ENCODE measurements at regions not wholly inside any gene's neighbourhood (a gene's known extent, or its start where the extent isn't known, plus 50 kb on each side); places are given as distances from the start of the nearest gene placed in this dataset.

GRCh38 chr15:35624881-35625280, 78.9 kb upstream of the DPH6 start:
- Histone ChIP-seq H3K9me3 (ENCODE audit: control insufficient read depth in 2 of 2, low read length in 2 of 2) (no peaks in the 10 kb centered on the region), H3K27ac (ENCODE audit: low read depth in 2 of 2, low read length in 2 of 2) (no peak overlapping the region), H3K9ac (ENCODE audit: low read depth in 1 of 2, low read length in 2 of 2) (no peak overlapping the region), H3K27me3 (ENCODE audit: control insufficient read depth in 2 of 2, insufficient read depth in 2 of 2, low read length in 2 of 2) (no peaks in the 10 kb centered on the region), H3K4me3 (ENCODE audit: low read length in 2 of 2) (no peak overlapping the region), H3K4me1 (ENCODE audit: control insufficient read depth in 2 of 2, insufficient read depth in 2 of 2, low read length in 2 of 2) (peaks cover 0 to 4% of the 10 kb centered on the region in 2 donors), H3K36me3 (ENCODE audit: control insufficient read depth in 2 of 2, insufficient read depth in 2 of 2, low read length in 2 of 2) (no peaks in the 10 kb centered on the region)

- H3K27ac ChIP-seq (ENCODE audit: low read depth in 2 of 2, low read length in 2 of 2) = no peak overlapping the region
- peaks cover 0 to 4% of the 10 kb centered on the region in 2 donors for H3K4me1 ChIP-seq (ENCODE audit: control insufficient read depth in 2 of 2, insufficient read depth in 2 of 2, low read length in 2 of 2)
- no peaks in the 10 kb centered on the region for H3K27me3 ChIP-seq (ENCODE audit: control insufficient read depth in 2 of 2, insufficient read depth in 2 of 2, low read length in 2 of 2)
- H3K4me3 ChIP-seq (ENCODE audit: low read length in 2 of 2) = no peak overlapping the region
- H3K9me3 ChIP-seq (ENCODE audit: control insufficient read depth in 2 of 2, low read length in 2 of 2) = no peaks in the 10 kb centered on the region
- no peak overlapping the region for H3K9ac ChIP-seq (ENCODE audit: low read depth in 1 of 2, low read length in 2 of 2)
- H3K36me3 ChIP-seq (ENCODE audit: control insufficient read depth in 2 of 2, insufficient read depth in 2 of 2, low read length in 2 of 2) = no peaks in the 10 kb centered on the region
These were observed 80.8 kb upstream of the DPH6 start for GRCh38 chr15:35626571-35627318.

GRCh38 chr15:35627696-35628095, 81.7 kb upstream of the DPH6 start:
- Histone ChIP-seq H3K27me3 (ENCODE audit: control insufficient read depth in 2 of 2, insufficient read depth in 2 of 2, low read length in 2 of 2) (no peaks in the 10 kb centered on the region), H3K27ac (ENCODE audit: low read depth in 2 of 2, low read length in 2 of 2) (no peak overlapping the region), H3K4me1 (ENCODE audit: control insufficient read depth in 2 of 2, insufficient read depth in 2 of 2, low read length in 2 of 2) (peaks cover 0 to 4% of the 10 kb centered on the region in 2 donors)

GRCh38 chr15:35629766-35630165, 83.8 kb upstream of the DPH6 start:
- H3K36me3 ChIP-seq (ENCODE audit: control insufficient read depth in 2 of 2, insufficient read depth in 2 of 2, low read length in 2 of 2) = no peaks in the 10 kb centered on the region
- H3K27ac ChIP-seq (ENCODE audit: low read depth in 2 of 2, low read length in 2 of 2) = no peak overlapping the region
- no peaks in the 10 kb centered on the region for H3K27me3 ChIP-seq (ENCODE audit: control insufficient read depth in 2 of 2, insufficient read depth in 2 of 2, low read length in 2 of 2)
- H3K4me3 ChIP-seq (ENCODE audit: low read length in 2 of 2) = no peak overlapping the region
- H3K9ac ChIP-seq (ENCODE audit: low read depth in 1 of 2, low read length in 2 of 2) = no peak overlapping the region
- no peaks in the 10 kb centered on the region for H3K9me3 ChIP-seq (ENCODE audit: control insufficient read depth in 2 of 2, low read length in 2 of 2)
- H3K4me1 ChIP-seq (ENCODE audit: control insufficient read depth in 2 of 2, insufficient read depth in 2 of 2, low read length in 2 of 2) = peaks cover 0 to 4% of the 10 kb centered on the region in 2 donors

More at GRCh38 chr15:35627696-35628095, 81.7 kb upstream of the DPH6 start:
- H3K36me3 ChIP-seq (ENCODE audit: control insufficient read depth in 2 of 2, insufficient read depth in 2 of 2, low read length in 2 of 2) = no peaks in the 10 kb centered on the region
- H3K9ac ChIP-seq (ENCODE audit: low read depth in 1 of 2, low read length in 2 of 2) = no peak overlapping the region
- no peaks in the 10 kb centered on the region for H3K9me3 ChIP-seq (ENCODE audit: control insufficient read depth in 2 of 2, low read length in 2 of 2)
- H3K4me3 ChIP-seq (ENCODE audit: low read length in 2 of 2) = no peak overlapping the region

GRCh38 chr15:35630532-35630931, 84.6 kb upstream of the DPH6 start:
- Histone ChIP-seq H3K9me3 (ENCODE audit: control insufficient read depth in 2 of 2, low read length in 2 of 2) (no peaks in the 10 kb centered on the region), H3K4me1 (ENCODE audit: control insufficient read depth in 2 of 2, insufficient read depth in 2 of 2, low read length in 2 of 2) (peaks cover 0 to 4% of the 10 kb centered on the region in 2 donors), H3K9ac (ENCODE audit: low read depth in 1 of 2, low read length in 2 of 2) (no peak overlapping the region), H3K27me3 (ENCODE audit: control insufficient read depth in 2 of 2, insufficient read depth in 2 of 2, low read length in 2 of 2) (no peaks in the 10 kb centered on the region), H3K27ac (ENCODE audit: low read depth in 2 of 2, low read length in 2 of 2) (no peak overlapping the region), H3K4me3 (ENCODE audit: low read length in 2 of 2) (no peak overlapping the region), H3K36me3 (ENCODE audit: control insufficient read depth in 2 of 2, insufficient read depth in 2 of 2, low read length in 2 of 2) (no peaks in the 10 kb centered on the region)

- no peak overlapping the region for H3K9ac ChIP-seq (ENCODE audit: low read depth in 1 of 2, low read length in 2 of 2)
- H3K27ac ChIP-seq (ENCODE audit: low read depth in 2 of 2, low read length in 2 of 2) = no peak overlapping the region
- H3K27me3 ChIP-seq (ENCODE audit: control insufficient read depth in 2 of 2, insufficient read depth in 2 of 2, low read length in 2 of 2) = no peaks in the 10 kb centered on the region
- no peaks in the 10 kb centered on the region for H3K9me3 ChIP-seq (ENCODE audit: control insufficient read depth in 2 of 2, low read length in 2 of 2)
- H3K4me1 ChIP-seq (ENCODE audit: control insufficient read depth in 2 of 2, insufficient read depth in 2 of 2, low read length in 2 of 2) = peaks cover 0 to 4% of the 10 kb centered on the region in 2 donors
- no peak overlapping the region for H3K4me3 ChIP-seq (ENCODE audit: low read length in 2 of 2)
- H3K36me3 ChIP-seq (ENCODE audit: control insufficient read depth in 2 of 2, insufficient read depth in 2 of 2, low read length in 2 of 2) = no peaks in the 10 kb centered on the region
These were observed 85.0 kb upstream of the DPH6 start for GRCh38 chr15:35630985-35631384.

- no peak overlapping the region for H3K27ac ChIP-seq (ENCODE audit: low read depth in 2 of 2, low read length in 2 of 2)
- H3K36me3 ChIP-seq (ENCODE audit: control insufficient read depth in 2 of 2, insufficient read depth in 2 of 2, low read length in 2 of 2) = no peaks in the 10 kb centered on the region
- H3K4me1 ChIP-seq (ENCODE audit: control insufficient read depth in 2 of 2, insufficient read depth in 2 of 2, low read length in 2 of 2) = no peaks in the 10 kb centered on the region
- no peak overlapping the region for H3K4me3 ChIP-seq (ENCODE audit: low read length in 2 of 2)
- no peak overlapping the region for H3K9ac ChIP-seq (ENCODE audit: low read depth in 1 of 2, low read length in 2 of 2)
- H3K9me3 ChIP-seq (ENCODE audit: control insufficient read depth in 2 of 2, low read length in 2 of 2) = no peaks in the 10 kb centered on the region
- no peaks in the 10 kb centered on the region for H3K27me3 ChIP-seq (ENCODE audit: control insufficient read depth in 2 of 2, insufficient read depth in 2 of 2, low read length in 2 of 2)
These were observed 87.7 kb upstream of the DPH6 start for GRCh38 chr15:35633677-35634076.

GRCh38 chr15:35646790-35647189, 100.8 kb upstream of the DPH6 start:
- H3K4me1 ChIP-seq (ENCODE audit: control insufficient read depth in 2 of 2, insufficient read depth in 2 of 2, low read length in 2 of 2) = no peaks in the 10 kb centered on the region
- H3K27me3 ChIP-seq (ENCODE audit: control insufficient read depth in 2 of 2, insufficient read depth in 2 of 2, low read length in 2 of 2) = no peaks in the 10 kb centered on the region
- no peaks in the 10 kb centered on the region for H3K36me3 ChIP-seq (ENCODE audit: control insufficient read depth in 2 of 2, insufficient read depth in 2 of 2, low read length in 2 of 2)
- no peak overlapping the region for H3K4me3 ChIP-seq (ENCODE audit: low read length in 2 of 2)
- H3K27ac ChIP-seq (ENCODE audit: low read depth in 2 of 2, low read length in 2 of 2) = no peak overlapping the region
- H3K9me3 ChIP-seq (ENCODE audit: control insufficient read depth in 2 of 2, low read length in 2 of 2) = no peaks in the 10 kb centered on the region
- no peak overlapping the region for H3K9ac ChIP-seq (ENCODE audit: low read depth in 1 of 2, low read length in 2 of 2)

- no peak overlapping the region for H3K4me3 ChIP-seq (ENCODE audit: low read length in 2 of 2)
- H3K36me3 ChIP-seq (ENCODE audit: control insufficient read depth in 2 of 2, insufficient read depth in 2 of 2, low read length in 2 of 2) = no peaks in the 10 kb centered on the region
- no peak overlapping the region for H3K9ac ChIP-seq (ENCODE audit: low read depth in 1 of 2, low read length in 2 of 2)
- H3K27me3 ChIP-seq (ENCODE audit: control insufficient read depth in 2 of 2, insufficient read depth in 2 of 2, low read length in 2 of 2) = no peaks in the 10 kb centered on the region
- H3K27ac ChIP-seq (ENCODE audit: low read depth in 2 of 2, low read length in 2 of 2) = no peak overlapping the region
- H3K9me3 ChIP-seq (ENCODE audit: control insufficient read depth in 2 of 2, low read length in 2 of 2) = no peaks in the 10 kb centered on the region
- H3K4me1 ChIP-seq (ENCODE audit: control insufficient read depth in 2 of 2, insufficient read depth in 2 of 2, low read length in 2 of 2) = no peaks in the 10 kb centered on the region
These were observed 101.3 kb upstream of the DPH6 start for GRCh38 chr15:35647303-35647702.

- H3K4me3 ChIP-seq (ENCODE audit: low read length in 2 of 2) = no peak overlapping the region
- no peak overlapping the region for H3K27ac ChIP-seq (ENCODE audit: low read depth in 2 of 2, low read length in 2 of 2)
- no peaks in the 10 kb centered on the region for H3K9me3 ChIP-seq (ENCODE audit: control insufficient read depth in 2 of 2, low read length in 2 of 2)
- H3K27me3 ChIP-seq (ENCODE audit: control insufficient read depth in 2 of 2, insufficient read depth in 2 of 2, low read length in 2 of 2) = no peaks in the 10 kb centered on the region
- no peak overlapping the region for H3K9ac ChIP-seq (ENCODE audit: low read depth in 1 of 2, low read length in 2 of 2)
- H3K36me3 ChIP-seq (ENCODE audit: control insufficient read depth in 2 of 2, insufficient read depth in 2 of 2, low read length in 2 of 2) = no peaks in the 10 kb centered on the region
- H3K4me1 ChIP-seq (ENCODE audit: control insufficient read depth in 2 of 2, insufficient read depth in 2 of 2, low read length in 2 of 2) = no peaks in the 10 kb centered on the region
These were observed 103.0 kb upstream of the DPH6 start for GRCh38 chr15:35648941-35649340.
